ENCODE measurements at regions not wholly inside any gene's neighbourhood (a gene's known extent, or its start where the extent isn't known, plus 50 kb on each side); places are given as distances from the start of the nearest gene placed in this dataset.

DNA sequence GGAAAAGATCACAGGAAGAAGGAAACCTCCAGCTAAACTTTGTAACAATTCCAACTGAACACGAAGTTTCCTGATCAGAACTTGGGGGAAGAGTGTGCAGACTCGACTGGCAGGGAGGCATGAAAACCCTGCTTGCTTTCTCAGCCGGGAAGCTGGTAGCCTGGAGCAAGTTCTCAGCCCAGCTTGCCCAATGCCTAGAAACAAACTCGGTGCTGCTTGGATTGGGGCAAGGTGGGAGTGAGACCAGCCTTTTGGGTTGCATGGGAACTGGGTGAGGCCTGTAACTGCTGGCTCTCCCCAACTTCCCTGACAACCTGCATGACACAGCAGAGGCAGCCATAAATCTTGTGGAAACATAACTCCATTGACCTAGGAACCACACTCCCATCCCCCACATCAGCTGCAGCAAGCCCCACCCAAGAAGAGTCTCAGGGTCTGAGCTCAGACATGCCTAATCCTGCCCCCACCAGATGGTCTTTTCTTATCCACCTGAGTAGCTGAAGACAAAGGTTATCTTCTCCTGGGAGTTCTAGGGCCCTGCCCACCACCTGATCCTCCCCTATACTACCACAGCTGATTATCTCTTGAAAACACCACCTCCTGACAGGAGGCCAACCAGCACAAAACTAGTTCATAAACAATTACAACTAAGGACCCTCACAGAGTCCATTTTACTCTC lies 1859.7 kb upstream of the CELF4 start:
- no peak for DNase-seq (ENCODE audit: low spot score)
- H3K27ac ChIP-seq: no peak overlapping the region
- no peak for TF ChIP-seq CTCF (conservative IDR thresholded peaks at IDR 0.05; ENCODE audit: low read depth)
- CTCF ChIA-PET: no interaction called here
- POLR2A ChIA-PET (ENCODE audit: low non-redundant PET): no interaction called here

GRCh38 chr18:39424261-39424660 lies 1858.7 kb upstream of the CELF4 start:
- POLR2A ChIA-PET (ENCODE audit: low non-redundant PET): no interaction called here
- DNase-seq (ENCODE audit: low spot score): no peak
- TF ChIP-seq CTCF (conservative IDR thresholded peaks at IDR 0.05; ENCODE audit: low read depth): no peak
- CTCF ChIA-PET: no interaction called here
- H3K27ac ChIP-seq: no peak overlapping the region

DNA sequence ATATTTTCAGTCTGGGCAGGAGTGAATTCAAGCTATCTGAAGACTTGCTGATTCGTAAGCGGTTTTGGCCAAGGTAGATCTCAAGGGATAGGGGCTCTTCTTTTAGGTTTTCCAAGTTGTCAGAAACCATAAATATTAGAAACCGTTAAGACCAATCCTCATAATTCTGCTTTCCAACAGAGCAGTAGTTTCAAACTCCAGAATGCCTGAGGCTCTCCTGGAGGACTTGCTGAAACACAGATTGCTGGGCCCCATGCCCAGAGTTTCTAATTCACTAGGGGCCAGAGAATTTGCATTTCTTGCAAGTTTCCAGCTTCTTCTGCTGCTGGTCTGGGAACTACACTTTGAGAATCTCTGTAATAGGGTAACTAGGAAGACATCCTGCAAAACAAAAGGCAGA lies 1855.7 kb upstream of the CELF4 start:
- H3K27ac ChIP-seq: no peak overlapping the region
- no peak for TF ChIP-seq CTCF (conservative IDR thresholded peaks at IDR 0.05; ENCODE audit: low read depth)
- DNase-seq (ENCODE audit: low spot score): no peak
- CTCF ChIA-PET: no interaction called here
- POLR2A ChIA-PET (ENCODE audit: low non-redundant PET): no interaction called here

DNA sequence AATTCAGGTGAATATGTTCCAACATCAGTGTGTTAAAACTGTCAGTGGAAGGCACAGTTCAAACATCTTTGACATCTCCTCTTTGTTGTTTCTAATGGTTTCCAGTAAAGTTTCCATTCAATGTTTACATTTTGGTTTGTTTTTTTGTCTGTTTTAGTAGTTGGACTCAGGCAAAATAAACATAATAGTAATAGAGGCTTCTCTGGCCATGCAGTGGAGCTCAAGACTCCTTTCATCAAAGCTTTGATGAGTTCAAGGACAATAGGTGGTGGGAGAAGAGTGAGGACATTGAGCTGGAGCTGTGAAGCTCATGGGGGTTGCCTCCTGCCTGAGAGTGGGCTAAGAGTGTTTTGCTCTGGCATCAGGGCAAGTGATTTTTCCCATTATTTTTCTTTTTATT lies 1853.7 kb upstream of the CELF4 start:
- no peak for TF ChIP-seq CTCF (conservative IDR thresholded peaks at IDR 0.05; ENCODE audit: low read depth)
- DNase-seq (ENCODE audit: low spot score): no peak
- POLR2A ChIA-PET (ENCODE audit: low non-redundant PET): no interaction called here
- CTCF ChIA-PET: no interaction called here
- no peak overlapping the region for H3K27ac ChIP-seq

DNA sequence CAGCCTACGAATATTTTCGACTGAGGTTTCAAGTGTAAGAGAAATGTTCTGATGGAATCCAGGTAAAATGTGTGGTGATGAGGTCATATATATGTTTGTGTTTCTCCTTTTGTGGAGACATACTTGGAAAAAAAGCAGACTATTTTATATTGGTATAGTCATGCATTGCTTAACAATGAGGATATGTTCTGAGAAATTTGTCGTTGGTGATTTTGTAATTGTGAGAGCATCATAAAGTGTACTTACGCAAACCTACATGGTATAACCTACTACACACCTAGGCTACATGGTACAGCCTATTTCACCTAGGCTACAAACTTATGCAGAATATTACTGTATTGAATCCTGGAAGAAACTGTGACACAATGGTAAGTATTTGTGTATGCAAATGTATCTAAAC lies 1849.9 kb upstream of the CELF4 start:
- POLR2A ChIA-PET (ENCODE audit: low non-redundant PET): no interaction called here
- DNase-seq (ENCODE audit: low spot score): no peak
- H3K27ac ChIP-seq: no peak overlapping the region
- CTCF ChIA-PET: no interaction called here
- no peak for TF ChIP-seq CTCF (conservative IDR thresholded peaks at IDR 0.05; ENCODE audit: low read depth)

DNA sequence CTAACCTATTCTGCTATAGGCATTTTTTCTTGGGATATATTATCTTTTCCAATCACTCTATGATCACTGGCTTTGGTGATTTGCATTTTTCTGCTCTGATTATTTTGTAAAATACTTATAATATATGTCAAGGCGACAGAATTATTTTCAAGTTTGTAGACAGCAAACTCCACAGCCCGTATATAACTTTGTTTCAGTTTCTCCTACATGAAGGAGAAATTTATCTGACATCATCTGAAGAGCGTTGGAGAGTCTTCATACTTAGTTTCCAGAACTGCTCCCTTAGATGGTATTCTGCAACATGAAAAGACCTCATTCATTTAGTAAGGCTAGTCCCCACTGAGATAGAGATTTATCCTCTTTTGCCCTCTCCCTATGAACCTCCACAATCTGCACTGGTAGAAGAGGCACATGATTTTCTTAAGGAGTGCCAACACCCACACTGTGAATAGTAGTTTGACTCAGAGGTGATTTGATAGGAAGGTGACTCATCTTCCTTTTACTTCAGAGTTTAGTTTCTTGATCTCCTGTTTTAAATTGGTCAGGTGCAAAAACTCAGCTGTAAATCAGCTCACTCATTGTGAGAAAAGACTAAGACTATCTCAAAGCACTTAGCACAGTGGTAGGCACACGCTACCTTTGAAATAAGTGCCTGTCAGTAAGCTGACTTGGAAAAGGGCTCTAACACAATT lies 1848.6 kb upstream of the CELF4 start:
- no peak for TF ChIP-seq CTCF (conservative IDR thresholded peaks at IDR 0.05; ENCODE audit: low read depth)
- ChIA-PET POLR2A (ENCODE audit: low non-redundant PET) (no interaction called here), CTCF (no interaction called here)
- H3K27ac ChIP-seq: no peak overlapping the region
- peak; percentile 46 for DNase-seq (ENCODE audit: low spot score)

All from RWPE1 (cell line).